SK-N-SH (cell line): ENCODE measurements at regions not wholly inside any gene's neighbourhood (a gene's known extent, or its start where the extent isn't known, plus 50 kb on each side); places are given as distances from the start of the nearest gene placed in this dataset.

Source experiments
- CTCF ChIA-PET: fragments of 300-600, 350-600 bp; formaldehyde crosslinking; extraction: SDS; loops from one replicate; lab custom pipeline; 2021; lab: Yijun Ruan, JAX
- POLR2A ChIA-PET: fragments of 350-600 bp; sonication (Branson Sonifier 250); formaldehyde crosslinking; extraction: SDS; loops from one replicate; lab custom pipeline; 2020; ENCODE audit warnings: antibody characterized with exemption, inconsistent platforms; lab: Yijun Ruan, JAX
- DNase-seq: peaks from one replicate; pipeline ENCODE4 v3.0.0; 2012
- H2AFZ ChIP-seq: fragments of 200-600 bp; sonication (generic); 2 replicates; pipeline ENCODE4 v1.8.1; 2016; ENCODE audit warnings: antibody characterized with exemption, mild to moderate bottlenecking, low read depth
- H3F3A ChIP-seq: fragments of 200-600 bp; sonication (generic); replicated peaks from 2 replicates; pipeline ENCODE3; 2016; ENCODE audit warnings: antibody characterized with exemption, mild to moderate bottlenecking; ENCODE audit not compliant: insufficient read depth
- H3K27ac ChIP-seq, 2 experiments: fragments of 200-500 bp in 1 of 2; fragments of 200-600 bp in 1 of 2; sonication (Bioruptor generic) in 1 of 2; sonication (generic), shearing (Covaris generic) in 1 of 2; 2 replicates each; pipeline versions ENCODE4 v1.5.1 to v1.6.1; 2014 to 2016; ENCODE audit warnings: low read depth in 2 of 2, inconsistent platforms in 1 of 2, low read length in 1 of 2, mild to moderate bottlenecking in 1 of 2, mixed read lengths in 1 of 2
- H3K27me3 ChIP-seq: fragments of 200-600 bp; sonication (generic), shearing (Covaris generic); 2 replicates; pipeline ENCODE4 v1.6.1; 2016; ENCODE audit warnings: mixed run types; ENCODE audit not compliant: insufficient read depth
- H3K36me3 ChIP-seq, 2 experiments: fragments of 200-500 bp in 1 of 2; fragments of 200-600 bp in 1 of 2; sonication (Bioruptor generic) in 1 of 2; sonication (generic) in 1 of 2; replicated peaks in 1 of 2; 2 replicates each; pipeline versions ENCODE3 to v1.5.1; 2014 to 2016; ENCODE audit warnings: low read length in 1 of 2, mild to moderate bottlenecking in 1 of 2; ENCODE audit not compliant: insufficient read depth in 2 of 2, control insufficient read depth in 1 of 2
- H3K4me1 ChIP-seq, 2 experiments: fragments of 200-500 bp in 1 of 2; fragments of 200-600 bp in 1 of 2; sonication (Bioruptor generic) in 1 of 2; sonication (generic), shearing (Covaris generic) in 1 of 2; 2 replicates each; pipeline versions ENCODE4 v1.5.1 to v1.6.1; 2014 to 2016; ENCODE audit warnings: low read depth in 1 of 2, low read length in 1 of 2, mixed run types in 1 of 2; ENCODE audit not compliant: insufficient read depth in 2 of 2, control insufficient read depth in 1 of 2
- H3K4me2 ChIP-seq: fragments of 200-600 bp; sonication (generic), shearing (Covaris generic); 2 replicates; pipeline ENCODE4 v1.6.1; 2017; ENCODE audit warnings: mixed run types
- H3K4me3 ChIP-seq, 2 experiments: fragments of 200-500 bp in 1 of 2; fragments of 200-600 bp in 1 of 2; sonication (Bioruptor generic) in 1 of 2; sonication (generic), shearing (Covaris generic) in 1 of 2; 2 replicates each; pipeline versions ENCODE4 v1.5.1 to v1.8.1; 2014 to 2016; ENCODE audit warnings: low read depth in 2 of 2, inconsistent platforms in 1 of 2, low read length in 1 of 2, mild to moderate bottlenecking in 1 of 2, mixed read lengths in 1 of 2, moderate library complexity in 1 of 2
- H3K79me2 ChIP-seq: fragments of 200-600 bp; sonication (generic); 2 replicates; pipeline ENCODE4 v1.8.1; 2017; ENCODE audit warnings: mild to moderate bottlenecking; ENCODE audit not compliant: insufficient read depth
- H3K9ac ChIP-seq: fragments of 200-600 bp; sonication (generic); 2 replicates; pipeline ENCODE4 v1.6.1; 2017; ENCODE audit warnings: mixed run types
- H3K9me2 ChIP-seq: fragments of 200-600 bp; sonication (generic); 2 replicates; pipeline ENCODE4 v1.6.1; 2017; ENCODE audit warnings: mixed run types
- H3K9me3 ChIP-seq: fragments of 200-600 bp; sonication (generic); 2 replicates; pipeline ENCODE4 v1.6.1; 2017; ENCODE audit warnings: mixed run types, mild to moderate bottlenecking, moderate library complexity
- H4K20me1 ChIP-seq: fragments of 200-600 bp; sonication (generic); 2 replicates; pipeline ENCODE4 v1.6.1; 2017; ENCODE audit warnings: mild to moderate bottlenecking, mixed run types; ENCODE audit not compliant: insufficient read depth
- FOSL2 ChIP-seq: IDR thresholded peaks from 2 replicates; pipeline ENCODE4 v1.4.0; 2012; ENCODE audit warnings: low read depth, mild to moderate bottlenecking, moderate library complexity, borderline replicate concordance
- JUND ChIP-seq: IDR thresholded peaks from 2 replicates; pipeline ENCODE4 v1.4.0; 2012
- MEF2A ChIP-seq: IDR thresholded peaks from 2 replicates; pipeline ENCODE4 v1.4.0; 2012; ENCODE audit warnings: low read depth, borderline replicate concordance
- NRF1 ChIP-seq: IDR thresholded peaks from 2 replicates; pipeline ENCODE4 v1.6.1; 2012; ENCODE audit warnings: low read depth, mild to moderate bottlenecking, low read length
- PBX3 ChIP-seq: IDR thresholded peaks from 2 replicates; pipeline ENCODE4; 2012
- RCOR1 ChIP-seq: fragments of 150-350 bp; IDR thresholded peaks from 2 replicates; pipeline ENCODE4 v1.6.1; 2017; ENCODE audit warnings: antibody characterized with exemption, low read length
- TAF1 ChIP-seq: IDR thresholded peaks from 2 replicates; pipeline ENCODE4 v1.6.1; 2012; ENCODE audit warnings: low read depth, mild to moderate bottlenecking, low read length, moderate library complexity, borderline replicate concordance
- TCF12 ChIP-seq: IDR thresholded peaks from 2 replicates; pipeline ENCODE4 v1.4.0; 2012
- TEAD4 ChIP-seq: IDR thresholded peaks from 2 replicates; pipeline ENCODE4 v1.4.0; 2012; ENCODE audit warnings: mild to moderate bottlenecking, borderline replicate concordance; ENCODE audit not compliant: insufficient read depth
- USF2 ChIP-seq: fragments of 150-350 bp; IDR thresholded peaks from 2 replicates; pipeline ENCODE4 v1.6.1; 2017; ENCODE audit warnings: antibody characterized with exemption, low read length, low read depth, borderline replicate concordance
- YY1 ChIP-seq: IDR thresholded peaks from 2 replicates; pipeline ENCODE4 v1.4.0; 2012; ENCODE audit warnings: low read depth, mild to moderate bottlenecking
- ZBTB33 ChIP-seq: IDR thresholded peaks from 2 replicates; pipeline ENCODE4 v1.4.0; 2012; ENCODE audit warnings: low read depth, borderline replicate concordance
- WGBS: methylation state at CpG from one replicate; pipeline ENCODE4 v1.1.6; 2017; ENCODE audit warnings: low lambda C conversion rate; 5-methylcytosine and 5-hydroxymethylcytosine counted together
- TF ChIP-seq, protein P1 (sequence below): fragments of 200-600 bp; sonication (generic); IDR thresholded peaks from 2 replicates; pipeline ENCODE4 v1.6.1; 2017; ENCODE audit warnings: antibody characterized with exemption, mild to moderate bottlenecking, moderate library complexity

DNA sequence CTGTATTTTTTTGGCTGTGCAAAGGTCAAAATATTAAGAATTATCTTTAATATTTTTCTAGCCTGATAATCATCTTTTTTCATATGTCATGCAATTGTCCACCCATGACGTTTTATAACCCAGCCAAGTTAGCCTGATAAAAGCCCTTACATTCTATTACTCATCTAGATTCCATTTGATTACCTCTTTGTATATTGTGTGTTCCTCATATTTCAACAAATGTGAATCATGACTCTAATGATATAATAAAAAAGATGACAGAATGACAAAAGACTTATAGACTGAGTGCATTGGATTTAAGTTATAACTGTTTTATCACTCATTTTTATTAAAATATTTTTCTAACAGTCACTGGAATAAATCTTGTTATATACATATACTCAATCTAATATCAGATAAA, 1560.0 kb upstream of the LRRTM3 start:
- ChIA-PET CTCF (no interaction called here), POLR2A (no interaction called here)
- DNase-seq, result no peak
- Histone ChIP-seq H3K27ac (no peak overlapping the region), H3K27me3 (no peaks in the 10 kb centered on the region), H3K9me3 (no peaks in the 10 kb centered on the region; the same call in 1 of the 2 replicates), H2AFZ (no peak overlapping the region), H3K36me3 (no peaks in the 10 kb centered on the region), H3K79me2 (no peaks in the 10 kb centered on the region), H3K9me2 (no peaks in the 10 kb centered on the region), H4K20me1 (no peaks in the 10 kb centered on the region), H3K4me3 (no peak overlapping the region), H3K9ac (no peak overlapping the region), H3K4me2 (no peak overlapping the region), H3F3A (peaks cover 4% of the 10 kb centered on the region), H3K4me1 (no peaks in the 10 kb centered on the region)
- 4% methylated on average over 1 of the region's 1 CpG for WGBS
- TF ChIP-seq TEAD4 (no peak), ZBTB33 (no peak), USF2 (no peak), FOSL2 (no peak)
- TF ChIP-seq, protein P1, sequence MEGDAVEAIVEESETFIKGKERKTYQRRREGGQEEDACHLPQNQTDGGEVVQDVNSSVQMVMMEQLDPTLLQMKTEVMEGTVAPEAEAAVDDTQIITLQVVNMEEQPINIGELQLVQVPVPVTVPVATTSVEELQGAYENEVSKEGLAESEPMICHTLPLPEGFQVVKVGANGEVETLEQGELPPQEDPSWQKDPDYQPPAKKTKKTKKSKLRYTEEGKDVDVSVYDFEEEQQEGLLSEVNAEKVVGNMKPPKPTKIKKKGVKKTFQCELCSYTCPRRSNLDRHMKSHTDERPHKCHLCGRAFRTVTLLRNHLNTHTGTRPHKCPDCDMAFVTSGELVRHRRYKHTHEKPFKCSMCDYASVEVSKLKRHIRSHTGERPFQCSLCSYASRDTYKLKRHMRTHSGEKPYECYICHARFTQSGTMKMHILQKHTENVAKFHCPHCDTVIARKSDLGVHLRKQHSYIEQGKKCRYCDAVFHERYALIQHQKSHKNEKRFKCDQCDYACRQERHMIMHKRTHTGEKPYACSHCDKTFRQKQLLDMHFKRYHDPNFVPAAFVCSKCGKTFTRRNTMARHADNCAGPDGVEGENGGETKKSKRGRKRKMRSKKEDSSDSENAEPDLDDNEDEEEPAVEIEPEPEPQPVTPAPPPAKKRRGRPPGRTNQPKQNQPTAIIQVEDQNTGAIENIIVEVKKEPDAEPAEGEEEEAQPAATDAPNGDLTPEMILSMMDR, result no peak

DNA sequence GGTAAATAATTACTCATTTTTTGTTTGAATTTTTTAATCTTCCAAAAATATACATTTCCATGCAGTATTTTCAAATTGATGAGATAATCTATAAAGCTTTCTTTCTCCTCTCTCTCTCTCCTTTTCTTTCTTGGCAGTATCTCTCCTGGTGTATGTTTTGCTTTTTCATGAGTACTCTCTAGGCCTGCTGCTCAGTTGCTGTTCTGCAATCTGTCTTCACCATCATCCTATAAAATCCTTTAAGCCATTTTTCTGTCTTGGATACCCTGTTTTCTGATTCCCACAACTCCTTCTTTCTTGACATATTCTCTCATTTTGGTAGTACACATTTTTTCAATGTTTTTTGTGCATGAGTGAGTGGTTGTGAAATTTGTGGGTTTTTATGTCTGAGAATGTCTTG, 1558.1 kb upstream of the LRRTM3 start:
- H3K4me3 ChIP-seq, result no peak overlapping the region
- no peaks in the 10 kb centered on the region for H3K36me3 ChIP-seq
- H3K4me1 ChIP-seq, result no peaks in the 10 kb centered on the region
- H3K4me2 ChIP-seq, result no peak overlapping the region
- H3K9me2 ChIP-seq, result no peaks in the 10 kb centered on the region
- no peaks in the 10 kb centered on the region for H3K27me3 ChIP-seq
- ChIA-PET CTCF (interaction anchor here (0.7 to 1.3 kb wide), 2 partner anchors 9 to 124 kb away, joined by 3 read pairs; no protein-coding TSS in a partner anchor), POLR2A (no interaction called here)
- DNase-seq, result no peak
- H3F3A ChIP-seq, result peaks cover 4% of the 10 kb centered on the region
- TF ChIP-seq JUND (no peak), NRF1 (no peak), TEAD4 (no peak), PBX3 (no peak), TCF12 (no peak), TAF1 (no peak), FOSL2 (no peak), YY1 (no peak), MEF2A (no peak), RCOR1 (no peak)
- no peak overlapping the region for H3K9ac ChIP-seq
- H3K79me2 ChIP-seq, result no peaks in the 10 kb centered on the region
- H4K20me1 ChIP-seq, result no peaks in the 10 kb centered on the region
- no peak overlapping the region for H3K27ac ChIP-seq
- H3K9me3 ChIP-seq, result no peaks in the 10 kb centered on the region; the same call in 1 of the 2 replicates
- H2AFZ ChIP-seq, result no peak overlapping the region
